ENCODE measurements at regions not wholly inside any gene's neighbourhood (a gene's known extent, or its start where the extent isn't known, plus 50 kb on each side); places are given as distances from the start of the nearest gene placed in this dataset.

DNA sequence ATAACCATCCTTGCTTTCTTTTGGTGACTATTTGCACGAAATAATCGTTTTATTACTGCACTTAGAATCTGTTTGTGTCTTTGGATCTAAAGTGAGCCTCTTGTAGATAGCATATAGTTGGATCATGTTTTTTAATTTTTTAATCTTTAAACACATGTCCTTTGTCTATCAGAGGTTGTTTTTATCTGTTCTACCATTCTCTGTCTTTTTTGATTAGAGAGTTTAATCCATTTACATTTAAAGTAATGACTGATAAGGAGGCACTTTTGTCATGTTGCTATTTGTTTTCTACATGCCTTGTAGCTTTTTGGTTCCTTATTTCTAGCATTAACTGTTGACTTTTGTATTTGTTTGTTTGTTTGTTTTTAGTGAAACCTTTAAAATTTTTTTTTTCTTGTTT is 506.2 kb upstream of the RGS6 start:
- TF ChIP-seq, protein P1, sequence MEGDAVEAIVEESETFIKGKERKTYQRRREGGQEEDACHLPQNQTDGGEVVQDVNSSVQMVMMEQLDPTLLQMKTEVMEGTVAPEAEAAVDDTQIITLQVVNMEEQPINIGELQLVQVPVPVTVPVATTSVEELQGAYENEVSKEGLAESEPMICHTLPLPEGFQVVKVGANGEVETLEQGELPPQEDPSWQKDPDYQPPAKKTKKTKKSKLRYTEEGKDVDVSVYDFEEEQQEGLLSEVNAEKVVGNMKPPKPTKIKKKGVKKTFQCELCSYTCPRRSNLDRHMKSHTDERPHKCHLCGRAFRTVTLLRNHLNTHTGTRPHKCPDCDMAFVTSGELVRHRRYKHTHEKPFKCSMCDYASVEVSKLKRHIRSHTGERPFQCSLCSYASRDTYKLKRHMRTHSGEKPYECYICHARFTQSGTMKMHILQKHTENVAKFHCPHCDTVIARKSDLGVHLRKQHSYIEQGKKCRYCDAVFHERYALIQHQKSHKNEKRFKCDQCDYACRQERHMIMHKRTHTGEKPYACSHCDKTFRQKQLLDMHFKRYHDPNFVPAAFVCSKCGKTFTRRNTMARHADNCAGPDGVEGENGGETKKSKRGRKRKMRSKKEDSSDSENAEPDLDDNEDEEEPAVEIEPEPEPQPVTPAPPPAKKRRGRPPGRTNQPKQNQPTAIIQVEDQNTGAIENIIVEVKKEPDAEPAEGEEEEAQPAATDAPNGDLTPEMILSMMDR (IDR thresholded peaks at IDR 0.05), result no peak
- TF ChIP-seq POLR2A (IDR thresholded peaks at IDR 0.05) (no peak), EP300 (IDR thresholded peaks at IDR 0.05; ENCODE audit: low read depth) (no peak), POLR2AphosphoS5 (IDR thresholded peaks at IDR 0.05) (no peak)

Data from transverse colon (tissue), 4 donors.